Occipital lobe (tissue), 1 donor: ENCODE measurements at regions not wholly inside any gene's neighbourhood (a gene's known extent, or its start where the extent isn't known, plus 50 kb on each side); places are given as distances from the start of the nearest gene placed in this dataset.
"Not testable (repeated sequence)": the region's sequence is repeated elsewhere in the genome, so short reads cannot be mapped to it uniquely, and the experiment has no call there.

Experiments
- DNase-seq: peaks from one replicate; lab custom pipeline; 2025; lab: John Stamatoyannopoulos, UW

- not testable (repeated sequence) for DNase-seq
Observed at GRCh38 chr13:22881721-22882608, 298.8 kb upstream of the SGCG start.

- no peak for DNase-seq
Observed at GRCh38 chr13:22883262-22883840, 297.4 kb upstream of the SGCG start.

GRCh38 chr13:22883956-22884355 is 296.8 kb upstream of the SGCG start:
- DNase-seq: no peak

GRCh38 chr13:22886061-22886460 is 294.7 kb upstream of the SGCG start:
- DNase-seq: not testable (repeated sequence)

- not testable (repeated sequence) for DNase-seq
Observed at GRCh38 chr13:22889376-22889775, 291.4 kb upstream of the SGCG start.

GRCh38 chr13:22893204-22893603 is 287.6 kb upstream of the SGCG start:
- DNase-seq: no peak

- DNase-seq: no peak
Observed at GRCh38 chr13:22893777-22894176, 287.0 kb upstream of the SGCG start.

GRCh38 chr13:22897571-22898314 is 283.0 kb upstream of the SGCG start:
- DNase-seq: no peak

GRCh38 chr13:22900416-22900951 is 280.3 kb upstream of the SGCG start:
- DNase-seq: not testable (repeated sequence)

GRCh38 chr13:22903301-22903700 is 277.5 kb upstream of the SGCG start:
- no peak for DNase-seq

- DNase-seq: no peak
Observed at GRCh38 chr13:22903925-22904324, 276.9 kb upstream of the SGCG start.

GRCh38 chr13:22915442-22916082 is 265.2 kb upstream of the SGCG start:
- DNase-seq: peak; percentile 68

GRCh38 chr13:22916276-22916675 is 264.5 kb upstream of the SGCG start:
- DNase-seq: not testable (repeated sequence)

GRCh38 chr13:22925881-22926747 is 254.7 kb upstream of the SGCG start:
- peak; percentile 21 for DNase-seq

GRCh38 chr13:22926748-22927400 is 253.9 kb upstream of the SGCG start:
- DNase-seq: no peak

GRCh38 chr13:22927845-22928244 is 252.9 kb upstream of the SGCG start:
- DNase-seq: not testable (repeated sequence)

- DNase-seq: no peak
Observed at GRCh38 chr13:22929381-22930126, 251.2 kb upstream of the SGCG start.

- DNase-seq: no peak
Observed at GRCh38 chr13:22931576-22931975, 249.2 kb upstream of the SGCG start.
